ENCODE measurements at regions not wholly inside any gene's neighbourhood (a gene's known extent, or its start where the extent isn't known, plus 50 kb on each side); places are given as distances from the start of the nearest gene placed in this dataset.

DNA sequence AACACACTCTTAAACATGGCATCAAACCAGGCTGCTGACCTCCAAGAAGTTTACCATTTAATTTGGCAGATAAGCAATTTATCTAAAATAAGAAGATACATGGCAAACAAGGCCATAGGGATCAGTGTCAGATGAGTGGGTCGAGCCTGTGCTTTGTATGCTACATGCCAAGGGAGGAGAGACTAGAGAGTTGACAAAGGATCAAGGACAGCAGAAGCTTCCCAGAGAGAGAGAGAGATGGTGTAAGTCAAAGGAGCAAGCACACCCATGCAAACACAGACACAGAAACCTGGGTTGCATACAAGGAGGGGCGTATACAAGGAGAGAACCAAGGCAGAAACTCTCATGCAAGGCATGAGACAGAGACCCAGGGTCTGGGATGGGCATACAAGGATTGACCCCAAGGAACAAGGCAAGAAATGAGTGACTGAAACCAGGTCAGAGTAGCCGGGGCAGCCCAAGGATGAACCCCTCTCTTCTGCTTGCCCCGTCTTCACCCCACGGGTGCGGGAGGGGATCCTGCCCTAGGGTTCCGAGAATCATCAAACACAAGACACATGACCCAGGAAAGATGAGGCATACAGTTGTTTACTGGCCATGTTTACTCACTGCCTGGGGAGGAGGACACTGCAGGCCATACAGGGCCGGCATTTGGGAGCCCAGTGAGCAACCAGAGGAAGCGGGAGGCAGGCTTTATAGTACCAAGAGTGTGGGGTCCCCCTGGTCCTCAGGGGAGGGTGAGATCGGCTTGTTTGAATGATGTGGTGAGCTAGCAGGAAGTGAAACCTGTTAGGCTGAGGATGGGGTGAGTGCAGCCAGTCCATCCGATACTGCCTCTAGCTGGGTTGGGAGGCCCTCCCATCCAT, 529.2 kb upstream of the ID2 start:
- TF ChIP-seq ZNF274 (IDR thresholded peaks at IDR 0.05; ENCODE audit: low read depth, low read length) (no peak), YY1 (IDR thresholded peaks at IDR 0.05; ENCODE audit: insufficient read depth, insufficient read length) (no peak), SUZ12 (IDR thresholded peaks at IDR 0.05; ENCODE audit: extremely low read depth, insufficient read depth, insufficient read length) (no peak)
- no peak for DNase-seq (ENCODE audit: low read depth, low spot score)
- Histone ChIP-seq H3K4me3 (ENCODE audit: insufficient read length, low read depth) (no peak overlapping the region), H3K9ac (ENCODE audit: insufficient read length, low read depth) (no peak overlapping the region), H3K36me3 (ENCODE audit: insufficient read depth, insufficient read length, low read length) (no peaks in the 10 kb centered on the region), H3K4me1 (ENCODE audit: insufficient read depth, insufficient read length) (no peaks in the 10 kb centered on the region), H3K27me3 (ENCODE audit: insufficient read depth, insufficient read length) (no peaks in the 10 kb centered on the region), H3K9me3 (ENCODE audit: insufficient read depth, low read length) (no peaks in the 10 kb centered on the region)

DNA sequence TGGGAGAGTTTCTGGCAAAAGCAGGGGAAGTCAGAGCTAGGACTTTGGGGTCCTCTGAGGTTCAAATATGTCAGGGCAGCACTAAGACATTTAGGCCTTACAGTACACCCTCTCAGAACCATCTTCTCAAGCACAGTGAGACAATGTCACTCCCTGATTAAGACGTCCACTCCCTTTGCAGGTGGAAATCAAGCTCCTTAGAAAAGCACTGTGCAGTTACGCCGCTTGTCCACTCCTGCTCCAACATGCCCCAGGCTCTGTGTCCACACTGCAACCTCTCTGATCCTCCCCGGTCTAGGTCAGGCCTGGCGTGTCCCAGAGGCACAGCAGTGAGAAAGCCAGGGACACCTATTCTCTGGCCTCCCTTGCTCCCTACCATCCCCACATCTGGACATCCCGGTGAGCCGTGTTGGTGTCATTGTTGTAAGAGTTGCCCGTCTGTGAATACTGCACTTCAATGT, 528.6 kb upstream of the ID2 start:
- Histone ChIP-seq H3K27me3 (ENCODE audit: insufficient read depth, insufficient read length) (no peaks in the 10 kb centered on the region), H3K4me1 (ENCODE audit: insufficient read depth, insufficient read length) (no peaks in the 10 kb centered on the region), H3K36me3 (ENCODE audit: insufficient read depth, insufficient read length, low read length) (no peaks in the 10 kb centered on the region), H3K9ac (ENCODE audit: insufficient read length, low read depth) (no peak overlapping the region), H3K9me3 (ENCODE audit: insufficient read depth, low read length) (no peaks in the 10 kb centered on the region), H3K4me3 (ENCODE audit: insufficient read length, low read depth) (no peak overlapping the region)
- TF ChIP-seq SUZ12 (IDR thresholded peaks at IDR 0.05; ENCODE audit: extremely low read depth, insufficient read depth, insufficient read length) (no peak), YY1 (IDR thresholded peaks at IDR 0.05; ENCODE audit: insufficient read depth, insufficient read length) (no peak), ZNF274 (IDR thresholded peaks at IDR 0.05; ENCODE audit: low read depth, low read length) (no peak)
- DNase-seq (ENCODE audit: low read depth, low spot score) = no peak

DNA sequence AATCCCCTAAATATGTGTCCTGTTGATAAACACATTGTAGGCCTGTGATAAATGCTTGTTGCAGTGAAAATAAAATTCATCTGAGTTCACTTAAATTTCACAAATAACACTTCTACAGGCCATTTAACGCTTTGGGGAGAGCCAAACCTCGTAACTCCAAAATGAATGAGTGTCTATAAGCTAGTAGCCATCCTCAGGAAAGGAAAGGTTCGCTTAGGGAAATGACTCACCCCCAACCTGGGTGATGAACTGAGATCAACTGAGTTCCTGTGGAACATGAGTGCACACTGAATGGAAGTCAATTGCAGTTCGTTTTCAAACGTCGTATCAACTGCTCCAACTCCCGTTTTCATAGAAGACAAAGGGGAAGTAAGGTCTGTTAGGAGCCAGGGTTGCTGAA, 527.6 kb upstream of the ID2 start:
- H3K9me3 ChIP-seq (ENCODE audit: insufficient read depth, low read length) = no peaks in the 10 kb centered on the region
- H3K36me3 ChIP-seq (ENCODE audit: insufficient read depth, insufficient read length, low read length) = no peaks in the 10 kb centered on the region
- H3K4me1 ChIP-seq (ENCODE audit: insufficient read depth, insufficient read length) = no peaks in the 10 kb centered on the region
- no peak for TF ChIP-seq ZNF274 (IDR thresholded peaks at IDR 0.05; ENCODE audit: low read depth, low read length)
- TF ChIP-seq YY1 (IDR thresholded peaks at IDR 0.05; ENCODE audit: insufficient read depth, insufficient read length) = no peak
- no peak for TF ChIP-seq SUZ12 (IDR thresholded peaks at IDR 0.05; ENCODE audit: extremely low read depth, insufficient read depth, insufficient read length)
- H3K27me3 ChIP-seq (ENCODE audit: insufficient read depth, insufficient read length) = no peaks in the 10 kb centered on the region
- no peak overlapping the region for H3K4me3 ChIP-seq (ENCODE audit: insufficient read length, low read depth)
- no peak overlapping the region for H3K9ac ChIP-seq (ENCODE audit: insufficient read length, low read depth)
- DNase-seq (ENCODE audit: low read depth, low spot score) = no peak

DNA sequence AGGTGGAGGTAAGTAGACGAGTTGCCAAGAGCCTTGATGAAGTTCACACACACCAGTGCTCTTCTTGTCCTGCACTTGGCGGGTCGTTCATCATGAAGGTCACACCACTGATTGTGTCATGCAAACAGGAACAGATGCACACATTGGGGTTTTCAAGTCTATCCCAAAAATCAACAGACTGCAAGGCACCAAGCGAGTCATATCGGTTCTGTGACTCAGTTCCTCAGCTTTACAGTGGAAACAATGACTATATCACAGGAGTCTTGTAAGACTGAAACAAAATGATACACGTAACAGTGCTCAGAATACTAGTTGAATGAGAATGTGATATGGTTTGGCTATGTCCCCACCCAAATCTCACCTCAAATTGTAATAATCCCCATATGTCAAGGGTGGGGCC, 526.9 kb upstream of the ID2 start:
- Histone ChIP-seq H3K9me3 (ENCODE audit: insufficient read depth, low read length) (no peaks in the 10 kb centered on the region), H3K4me1 (ENCODE audit: insufficient read depth, insufficient read length) (peaks cover under 1% of the 10 kb centered on the region), H3K36me3 (ENCODE audit: insufficient read depth, insufficient read length, low read length) (no peaks in the 10 kb centered on the region), H3K4me3 (ENCODE audit: insufficient read length, low read depth) (no peak overlapping the region), H3K9ac (ENCODE audit: insufficient read length, low read depth) (no peak overlapping the region), H3K27me3 (ENCODE audit: insufficient read depth, insufficient read length) (no peaks in the 10 kb centered on the region)
- TF ChIP-seq SUZ12 (IDR thresholded peaks at IDR 0.05; ENCODE audit: extremely low read depth, insufficient read depth, insufficient read length) (no peak), ZNF274 (IDR thresholded peaks at IDR 0.05; ENCODE audit: low read depth, low read length) (no peak), YY1 (IDR thresholded peaks at IDR 0.05; ENCODE audit: insufficient read depth, insufficient read length) (no peak)
- no peak for DNase-seq (ENCODE audit: low read depth, low spot score)

DNA sequence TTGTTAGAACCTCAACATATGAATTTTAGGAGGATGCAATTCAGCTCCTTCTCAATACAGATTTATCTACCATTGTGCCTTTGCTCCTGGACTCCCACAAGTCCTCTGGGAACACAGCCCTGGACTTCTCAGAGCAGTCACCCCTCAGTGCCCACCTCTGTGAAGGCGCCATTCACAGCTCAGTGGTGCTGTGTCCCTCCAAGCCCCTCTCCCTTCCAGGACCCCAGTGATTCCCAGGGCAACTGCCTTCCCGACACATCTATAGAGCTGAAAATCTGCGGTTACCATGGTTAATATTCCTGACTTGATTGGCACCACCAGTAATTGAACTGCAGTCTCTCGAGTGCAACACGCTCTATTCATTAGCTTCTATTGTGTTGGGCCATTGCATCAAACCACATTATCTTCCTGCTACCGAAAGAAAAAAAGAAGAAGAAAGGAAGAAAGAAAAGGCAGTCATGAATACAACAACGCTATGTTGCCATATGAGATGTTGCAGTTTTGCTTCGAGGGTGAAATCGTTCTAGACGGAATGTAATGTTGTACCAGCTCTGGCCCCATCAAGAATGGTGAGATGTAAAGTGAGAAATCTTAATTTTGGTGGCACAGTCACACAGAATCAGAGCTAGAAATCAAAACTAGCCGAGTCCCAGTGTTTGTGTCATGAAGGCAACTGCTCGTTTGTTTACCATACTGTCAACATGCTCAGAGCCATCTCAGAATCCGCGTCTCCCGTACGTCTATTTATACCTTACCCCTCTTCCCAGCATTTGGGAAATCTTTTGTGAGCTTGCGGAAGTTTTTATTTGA, 524.0 kb upstream of the ID2 start:
- no peaks in the 10 kb centered on the region for H3K27me3 ChIP-seq (ENCODE audit: insufficient read depth, insufficient read length)
- DNase-seq (ENCODE audit: low read depth, low spot score) = no peak
- no peak overlapping the region for H3K9ac ChIP-seq (ENCODE audit: insufficient read length, low read depth)
- H3K36me3 ChIP-seq (ENCODE audit: insufficient read depth, insufficient read length, low read length) = no peaks in the 10 kb centered on the region
- H3K4me1 ChIP-seq (ENCODE audit: insufficient read depth, insufficient read length) = peaks cover 2% of the 10 kb centered on the region
- H3K9me3 ChIP-seq (ENCODE audit: insufficient read depth, low read length) = no peaks in the 10 kb centered on the region
- no peak for TF ChIP-seq YY1 (IDR thresholded peaks at IDR 0.05; ENCODE audit: insufficient read depth, insufficient read length)
- no peak overlapping the region for H3K4me3 ChIP-seq (ENCODE audit: insufficient read length, low read depth)

DNA sequence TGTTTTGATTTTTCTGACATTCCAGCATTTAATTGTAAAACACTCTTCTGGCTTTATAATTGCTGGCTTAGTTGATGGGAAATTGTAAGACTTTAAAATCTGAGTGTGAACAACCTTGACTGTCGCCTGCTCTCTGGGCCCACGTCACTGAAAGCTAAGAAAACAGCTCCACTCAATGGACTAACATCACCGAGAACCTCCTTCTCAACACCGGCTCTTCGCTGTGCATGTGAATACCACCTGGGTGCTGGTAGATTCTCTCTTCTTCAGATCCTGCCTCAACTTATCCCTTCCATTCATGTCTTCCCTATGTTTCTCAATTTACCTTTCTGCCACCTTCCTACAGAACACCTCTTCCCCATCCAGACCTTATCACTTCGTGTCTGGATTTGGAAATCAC, 523.1 kb upstream of the ID2 start:
- H3K9ac ChIP-seq (ENCODE audit: insufficient read length, low read depth) = no peak overlapping the region
- H3K36me3 ChIP-seq (ENCODE audit: insufficient read depth, insufficient read length, low read length) = no peaks in the 10 kb centered on the region
- H3K4me3 ChIP-seq (ENCODE audit: insufficient read length, low read depth) = no peak overlapping the region
- H3K9me3 ChIP-seq (ENCODE audit: insufficient read depth, low read length) = no peaks in the 10 kb centered on the region
- no peak for DNase-seq (ENCODE audit: low read depth, low spot score)
- peaks cover 2% of the 10 kb centered on the region for H3K4me1 ChIP-seq (ENCODE audit: insufficient read depth, insufficient read length)
- TF ChIP-seq YY1 (IDR thresholded peaks at IDR 0.05; ENCODE audit: insufficient read depth, insufficient read length) (no peak), ZNF274 (IDR thresholded peaks at IDR 0.05; ENCODE audit: low read depth, low read length) (no peak), SUZ12 (IDR thresholded peaks at IDR 0.05; ENCODE audit: extremely low read depth, insufficient read depth, insufficient read length) (no peak)
- H3K27me3 ChIP-seq (ENCODE audit: insufficient read depth, insufficient read length) = no peaks in the 10 kb centered on the region

Data from NT2/D1 (cell line).